Activated naive CD4-positive, alpha-beta T cell treated with anti-CD3 and anti-CD28 coated beads for 36 hours (primary cell): ENCODE measurements at regions not wholly inside any gene's neighbourhood (a gene's known extent, or its start where the extent isn't known, plus 50 kb on each side); places are given as distances from the start of the nearest gene placed in this dataset.

Source experiments
- CTCF ChIA-PET: fragments of 350-600 bp; sonication (Branson Sonifier 250); formaldehyde crosslinking; loops from one replicate; lab custom pipeline; 2021; ENCODE audit warnings: antibody characterized with exemption; lab: Charles Lee
- DNase-seq: peaks from one replicate; pipeline ENCODE4 v3.0.0-alpha.2; 2020
- H3K27ac Mint-ChIP-seq: one replicate; pipeline ENCODE4 v1.8.0; 2021; ENCODE audit warnings: mild to moderate bottlenecking, mixed read lengths
- H3K27me3 Mint-ChIP-seq: one replicate; pipeline ENCODE4 v1.8.0; 2021; ENCODE audit warnings: low read depth, mixed read lengths
- H3K36me3 Mint-ChIP-seq: one replicate; pipeline ENCODE4 v1.8.0; 2021; ENCODE audit warnings: low read depth, mixed read lengths
- H3K4me1 Mint-ChIP-seq: one replicate; pipeline ENCODE4 v1.8.0; 2021; ENCODE audit warnings: low read depth, mixed read lengths
- H3K4me3 Mint-ChIP-seq: one replicate; pipeline ENCODE4 v1.8.0; 2021; ENCODE audit warnings: mild to moderate bottlenecking, moderate library complexity, mixed read lengths
- H3K9me3 Mint-ChIP-seq: one replicate; pipeline ENCODE4 v1.8.0; 2021; ENCODE audit warnings: mixed read lengths
- intact Hi-C: fragments of 100-400 bp; cut with micrococcal nuclease; formaldehyde crosslinking; loops from one replicate; pipeline ENCODE4 v1.15.1; 2023

- Mint-ChIP-seq H3K4me1 (no peaks in the 10 kb centered on the region), H3K4me3 (no peak overlapping the region), H3K36me3 (no peaks in the 10 kb centered on the region), H3K27me3 (peaks cover 3% of the 10 kb centered on the region), H3K27ac (no peak overlapping the region), H3K9me3 (no peaks in the 10 kb centered on the region)
- intact Hi-C loops: no loop called here
- no peak for DNase-seq
- CTCF ChIA-PET: no interaction called here
These were observed 336.4 kb upstream of the HSF2 start for GRCh38 chr6:122063076-122063475.

- H3K27ac Mint-ChIP-seq: no peak overlapping the region
- H3K4me1 Mint-ChIP-seq: no peaks in the 10 kb centered on the region
- intact Hi-C loops: no loop called here
- no peaks in the 10 kb centered on the region for H3K36me3 Mint-ChIP-seq
- no peaks in the 10 kb centered on the region for H3K9me3 Mint-ChIP-seq
- DNase-seq: no peak
- CTCF ChIA-PET: no interaction called here
- H3K27me3 Mint-ChIP-seq: peaks cover 3% of the 10 kb centered on the region
- no peak overlapping the region for H3K4me3 Mint-ChIP-seq
These were observed 335.7 kb upstream of the HSF2 start for GRCh38 chr6:122063761-122064160.

GRCh38 chr6:122066200-122066599 lies 333.3 kb upstream of the HSF2 start:
- Mint-ChIP-seq H3K36me3 (no peaks in the 10 kb centered on the region), H3K27me3 (peaks cover 6% of the 10 kb centered on the region), H3K4me1 (no peaks in the 10 kb centered on the region), H3K9me3 (no peaks in the 10 kb centered on the region), H3K4me3 (no peak overlapping the region), H3K27ac (no peak overlapping the region)
- no peak for DNase-seq
- CTCF ChIA-PET: interaction anchor here (1.1 kb wide), 1 partner anchor 464 kb away, joined by 5 read pairs; no protein-coding TSS in a partner anchor
- intact Hi-C loops: no loop called here

- H3K9me3 Mint-ChIP-seq: no peaks in the 10 kb centered on the region
- DNase-seq: no peak
- intact Hi-C loops: no loop called here
- H3K36me3 Mint-ChIP-seq: no peaks in the 10 kb centered on the region
- no peak overlapping the region for H3K4me3 Mint-ChIP-seq
- peaks cover 8% of the 10 kb centered on the region for H3K27me3 Mint-ChIP-seq
- CTCF ChIA-PET: no interaction called here
- H3K27ac Mint-ChIP-seq: no peak overlapping the region
- H3K4me1 Mint-ChIP-seq: no peaks in the 10 kb centered on the region
These were observed 331.1 kb upstream of the HSF2 start for GRCh38 chr6:122068291-122068769.

GRCh38 chr6:122069932-122070331 lies 329.5 kb upstream of the HSF2 start:
- H3K27me3 Mint-ChIP-seq: peaks cover 5% of the 10 kb centered on the region
- H3K4me1 Mint-ChIP-seq: no peaks in the 10 kb centered on the region
- no peaks in the 10 kb centered on the region for H3K9me3 Mint-ChIP-seq
- CTCF ChIA-PET: no interaction called here
- no peak overlapping the region for H3K27ac Mint-ChIP-seq
- H3K4me3 Mint-ChIP-seq: no peak overlapping the region
- no peaks in the 10 kb centered on the region for H3K36me3 Mint-ChIP-seq
- intact Hi-C loops: no loop called here
- no peak for DNase-seq

- no peak overlapping the region for H3K27ac Mint-ChIP-seq
- no peaks in the 10 kb centered on the region for H3K9me3 Mint-ChIP-seq
- H3K36me3 Mint-ChIP-seq: no peaks in the 10 kb centered on the region
- peaks cover 5% of the 10 kb centered on the region for H3K27me3 Mint-ChIP-seq
- no peak for DNase-seq
- CTCF ChIA-PET: no interaction called here
- H3K4me3 Mint-ChIP-seq: no peak overlapping the region
- H3K4me1 Mint-ChIP-seq: no peaks in the 10 kb centered on the region
- intact Hi-C loops: no loop called here
These were observed 327.3 kb upstream of the HSF2 start for GRCh38 chr6:122072014-122072647.

GRCh38 chr6:122075084-122075838 lies 324.2 kb upstream of the HSF2 start:
- Mint-ChIP-seq H3K4me1 (no peaks in the 10 kb centered on the region), H3K27ac (no peak overlapping the region)

GRCh38 chr6:122075917-122076316 lies 323.5 kb upstream of the HSF2 start:
- peaks cover 5% of the 10 kb centered on the region for H3K27me3 Mint-ChIP-seq
- intact Hi-C loops: no loop called here
- no peak overlapping the region for H3K27ac Mint-ChIP-seq
- DNase-seq: no peak
- no peak overlapping the region for H3K4me3 Mint-ChIP-seq
- no peaks in the 10 kb centered on the region for H3K9me3 Mint-ChIP-seq
- CTCF ChIA-PET: no interaction called here
- H3K36me3 Mint-ChIP-seq: no peaks in the 10 kb centered on the region
- no peaks in the 10 kb centered on the region for H3K4me1 Mint-ChIP-seq

More at GRCh38 chr6:122075084-122075838, 324.2 kb upstream of the HSF2 start:
- H3K27me3 Mint-ChIP-seq: peaks cover 5% of the 10 kb centered on the region
- no peaks in the 10 kb centered on the region for H3K9me3 Mint-ChIP-seq
- intact Hi-C loops: no loop called here
- H3K4me3 Mint-ChIP-seq: no peak overlapping the region
- CTCF ChIA-PET: no interaction called here
- H3K36me3 Mint-ChIP-seq: no peaks in the 10 kb centered on the region
- DNase-seq: no peak

GRCh38 chr6:122077603-122078002 lies 321.8 kb upstream of the HSF2 start:
- no peak for DNase-seq
- Mint-ChIP-seq H3K27ac (no peak overlapping the region), H3K9me3 (no peaks in the 10 kb centered on the region), H3K4me1 (no peaks in the 10 kb centered on the region), H3K27me3 (no peaks in the 10 kb centered on the region), H3K36me3 (no peaks in the 10 kb centered on the region), H3K4me3 (no peak overlapping the region)
- CTCF ChIA-PET: no interaction called here
- intact Hi-C loops: no loop called here

GRCh38 chr6:122078481-122078880 lies 321.0 kb upstream of the HSF2 start:
- no peak for DNase-seq
- no peaks in the 10 kb centered on the region for H3K4me1 Mint-ChIP-seq
- no peak overlapping the region for H3K4me3 Mint-ChIP-seq
- no peaks in the 10 kb centered on the region for H3K36me3 Mint-ChIP-seq
- intact Hi-C loops: no loop called here
- no peaks in the 10 kb centered on the region for H3K9me3 Mint-ChIP-seq
- CTCF ChIA-PET: no interaction called here
- H3K27me3 Mint-ChIP-seq: no peaks in the 10 kb centered on the region
- no peak overlapping the region for H3K27ac Mint-ChIP-seq

GRCh38 chr6:122079916-122080315 lies 319.5 kb upstream of the HSF2 start:
- Mint-ChIP-seq H3K27ac (no peak overlapping the region), H3K27me3 (no peaks in the 10 kb centered on the region), H3K4me3 (no peak overlapping the region), H3K9me3 (no peaks in the 10 kb centered on the region), H3K36me3 (no peaks in the 10 kb centered on the region), H3K4me1 (no peaks in the 10 kb centered on the region)
- no peak for DNase-seq
- CTCF ChIA-PET: no interaction called here
- intact Hi-C loops: no loop called here

GRCh38 chr6:122081921-122082320 lies 317.5 kb upstream of the HSF2 start:
- CTCF ChIA-PET: no interaction called here
- Mint-ChIP-seq H3K4me3 (no peak overlapping the region), H3K4me1 (no peaks in the 10 kb centered on the region), H3K9me3 (no peaks in the 10 kb centered on the region), H3K27me3 (no peaks in the 10 kb centered on the region), H3K36me3 (no peaks in the 10 kb centered on the region), H3K27ac (no peak overlapping the region)
- intact Hi-C loops: no loop called here
- no peak for DNase-seq

- Mint-ChIP-seq H3K27ac (no peak overlapping the region), H3K36me3 (no peaks in the 10 kb centered on the region), H3K9me3 (no peaks in the 10 kb centered on the region), H3K4me3 (no peak overlapping the region), H3K4me1 (no peaks in the 10 kb centered on the region), H3K27me3 (no peaks in the 10 kb centered on the region)
- CTCF ChIA-PET: no interaction called here
- no peak for DNase-seq
- intact Hi-C loops: no loop called here
These were observed 317.1 kb upstream of the HSF2 start for GRCh38 chr6:122082370-122082769.
